Endothelial cell of umbilical vein (primary cell): ENCODE measurements at regions not wholly inside any gene's neighbourhood (a gene's known extent, or its start where the extent isn't known, plus 50 kb on each side); places are given as distances from the start of the nearest gene placed in this dataset.

Source experiments
- BruUV-seq: library from RNA; stranded (reverse); fragments of 400-500 nt; replicated peaks from 2 replicates; lab custom pipeline; 2021; lab: Mats Ljungman, UMichigan
- CTCF ChIA-PET: fragments of 300-600, 350-600 bp; sonication (Branson Sonifier 250); formaldehyde crosslinking; loops from one replicate; lab custom pipeline; 2021; ENCODE audit warnings: antibody characterized with exemption, inconsistent platforms; lab: Charles Lee
- POLR2A ChIA-PET: fragments of 300-600, 350-600 bp; sonication (Branson Sonifier 250); formaldehyde crosslinking; loops from one replicate; lab custom pipeline; 2021; ENCODE audit warnings: antibody characterized with exemption, inconsistent platforms; lab: Charles Lee
- DNase-seq: peaks from one replicate; pipeline ENCODE4 v3.0.0-alpha.2; 2011; ENCODE audit warnings: low read depth, low spot score
- FAIRE-seq: peaks from 2 replicates; lab custom pipeline; 2011; peaks lifted over from hg19 to GRCh38; lab: Jason Lieb, UNC
- H2AFZ ChIP-seq: 2 replicates; pipeline ENCODE4 v1.6.0; 2012; ENCODE audit warnings: low read depth, low read length, control low read depth, inconsistent platforms
- H3K27ac ChIP-seq: 2 replicates; pipeline ENCODE4 v1.5.1; 2011; ENCODE audit warnings: low read depth, mild to moderate bottlenecking, control low read depth, low read length, moderate library complexity; ENCODE audit not compliant: insufficient read depth
- H3K27me3 ChIP-seq, 2 experiments: 2 replicates each; pipeline versions ENCODE4 v1.6.0 to v1.6.1; 2011; ENCODE audit warnings: low read length in 2 of 2, mixed read lengths in 1 of 2; ENCODE audit not compliant: control insufficient read depth in 2 of 2, insufficient read depth in 2 of 2
- H3K36me3 ChIP-seq, 2 experiments: 2 replicates in 1 of 2; 3 replicates in 1 of 2; pipeline ENCODE4 v1.5.1; 2011; ENCODE audit warnings: low read length in 2 of 2, mild to moderate bottlenecking in 1 of 2, moderate library complexity in 1 of 2; ENCODE audit not compliant: control insufficient read depth in 2 of 2, insufficient read depth in 2 of 2; ENCODE audit errors: extremely low read depth in 1 of 2
- H3K4me1 ChIP-seq: 3 replicates; pipeline ENCODE4 v1.5.1; 2011; ENCODE audit warnings: mild to moderate bottlenecking, low read length; ENCODE audit not compliant: control insufficient read depth, insufficient read depth; ENCODE audit errors: extremely low read depth
- H3K4me2 ChIP-seq: 2 replicates; pipeline ENCODE4 v1.6.1; 2011; ENCODE audit warnings: low read length, control low read depth, mixed read lengths; ENCODE audit not compliant: insufficient read depth
- H3K4me3 ChIP-seq, 3 experiments: fragments of 200-600 bp in 1 of 3; sonication (generic), shearing (Covaris generic) in 1 of 3; replicated peaks in 1 of 3; 2 replicates each; pipeline ENCODE4 v1.5.1; 2011 to 2016; ENCODE audit warnings: control low read depth in 3 of 3, low read length in 3 of 3, mild to moderate bottlenecking in 2 of 3, inconsistent platforms in 1 of 3, low read depth in 1 of 3, moderate library complexity in 1 of 3; ENCODE audit not compliant: insufficient read depth in 1 of 3
- H3K79me2 ChIP-seq: 2 replicates; pipeline ENCODE4 v1.6.0; 2012; ENCODE audit warnings: low read length, inconsistent platforms; ENCODE audit not compliant: control insufficient read depth, insufficient read depth
- H3K9ac ChIP-seq: replicated peaks from 2 replicates; pipeline ENCODE3; 2011; ENCODE audit warnings: low read length, control low read depth; ENCODE audit not compliant: insufficient read depth; ENCODE audit errors: extremely low read depth
- H3K9me1 ChIP-seq: replicated peaks from 3 replicates; pipeline ENCODE4 v1.6.0; 2011; ENCODE audit warnings: mild to moderate bottlenecking, low read length; ENCODE audit not compliant: control insufficient read depth, insufficient read depth; ENCODE audit errors: extremely low read depth
- H3K9me3 ChIP-seq: replicated peaks from 2 replicates; pipeline ENCODE4 v1.5.1; 2012; ENCODE audit warnings: low read length, inconsistent platforms; ENCODE audit not compliant: control insufficient read depth, insufficient read depth
- H4K20me1 ChIP-seq: replicated peaks from 2 replicates; pipeline ENCODE3; 2011; ENCODE audit warnings: mild to moderate bottlenecking, low read length; ENCODE audit not compliant: control insufficient read depth, insufficient read depth; ENCODE audit errors: extremely low read depth
- EZH2 ChIP-seq: IDR thresholded peaks from 2 replicates; pipeline ENCODE4 v1.6.1; 2012; ENCODE audit warnings: borderline replicate concordance, low read depth, mild to moderate bottlenecking, moderate library complexity, low read length, inconsistent platforms; ENCODE audit not compliant: severe bottlenecking
- FOS ChIP-seq: IDR thresholded peaks from 2 replicates; pipeline ENCODE4 v1.6.1; 2011; ENCODE audit warnings: mild to moderate bottlenecking, low read length, moderate library complexity, borderline replicate concordance; ENCODE audit not compliant: insufficient read depth
- GATA2 ChIP-seq: IDR thresholded peaks from 2 replicates; pipeline ENCODE4 v1.7.0; 2011; ENCODE audit warnings: low read depth, mild to moderate bottlenecking, moderate library complexity, mixed read lengths, low read length; ENCODE audit not compliant: insufficient read length, insufficient read depth
- JUN ChIP-seq: IDR thresholded peaks from 2 replicates; pipeline ENCODE4 v1.6.1; 2011; ENCODE audit warnings: borderline replicate concordance, low read depth; ENCODE audit not compliant: insufficient read length, insufficient read depth
- MYC ChIP-seq: IDR thresholded peaks from one replicate; pipeline ENCODE4 v1.6.1; 2011; ENCODE audit warnings: mild to moderate bottlenecking, low read depth, low read length
- POLR2A ChIP-seq: IDR thresholded peaks from 2 replicates; pipeline ENCODE4 v1.6.1; 2012; ENCODE audit warnings: low read depth, mild to moderate bottlenecking, control low read depth, low read length
- POLR2AphosphoS5 ChIP-seq: IDR thresholded peaks from 2 replicates; pipeline ENCODE4 v1.6.1; 2012; ENCODE audit warnings: low read depth, mild to moderate bottlenecking, control low read depth, low read length, moderate library complexity; ENCODE audit not compliant: insufficient read depth
- dilution Hi-C: fragments of 300-500 bp; cut with MboI; formaldehyde crosslinking; loops from one replicate; pipeline ENCODE4 v1.15.0; 2019; ENCODE audit warnings: low sequenced_read_pairs; ENCODE audit not compliant: extremely low pct_ligation_motif_present
- intact Hi-C: fragments of 100-400 bp; cut with micrococcal nuclease; formaldehyde crosslinking; loops from one replicate; pipeline ENCODE4 v1.10.0; 2022
- TF ChIP-seq, protein P1 (sequence below), 2 donors: IDR thresholded peaks; 1 replicate in 1 of 2; 2 replicates in 1 of 2; pipeline ENCODE4 v1.5.1; 2011; ENCODE audit warnings: low read length in 2 of 2, mild to moderate bottlenecking in 2 of 2, moderate library complexity in 2 of 2, control low read depth in 1 of 2, inconsistent platforms in 1 of 2, low read depth in 1 of 2; ENCODE audit not compliant: insufficient read depth in 1 of 2; ENCODE audit errors: extremely low read depth in 1 of 2
- TF ChIP-seq, protein P2 (sequence below): IDR thresholded peaks from 2 replicates; pipeline ENCODE4 v1.6.1; 2011; ENCODE audit not compliant: insufficient read depth, insufficient read length

DNA sequence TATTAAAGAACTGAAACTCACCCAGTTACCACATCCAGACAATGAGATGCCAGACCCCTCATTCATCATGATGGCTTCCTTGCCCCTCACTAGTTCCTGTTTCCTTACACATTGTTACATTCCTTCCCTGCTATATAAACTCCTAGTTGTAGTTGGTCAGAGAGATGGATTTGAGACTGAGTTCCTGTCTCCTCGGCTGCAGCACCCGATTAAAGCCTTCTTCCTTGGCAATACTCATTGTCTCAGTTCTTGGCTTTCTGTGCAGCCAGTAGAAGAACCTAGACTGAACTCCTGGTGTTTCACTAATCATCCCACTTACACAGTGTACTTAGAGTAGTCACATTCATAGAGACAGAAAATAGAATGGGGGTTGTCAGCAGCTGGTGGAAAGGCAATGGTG lies 324.7 kb downstream of the TRIML1 start:
- CTCF ChIA-PET, result no interaction called here
- no peaks in the 10 kb centered on the region for H3K27me3 ChIP-seq
- DNase-seq (no peak), FAIRE-seq (no peak)
- no peaks in the 10 kb centered on the region for H3K4me1 ChIP-seq
- BruUV-seq, result no TSS peak
- POLR2A ChIA-PET, result no interaction called here
- peaks cover 8% of the 10 kb centered on the region for H3K9me3 ChIP-seq
- H3K79me2 ChIP-seq, result no peaks in the 10 kb centered on the region
- no peaks in the 10 kb centered on the region for H4K20me1 ChIP-seq
- no peaks in the 10 kb centered on the region for H3K36me3 ChIP-seq
- dilution Hi-C loops, result no loop called here
- no peak overlapping the region for H3K4me2 ChIP-seq
- no peak overlapping the region for H3K4me3 ChIP-seq
- no peak for TF ChIP-seq MYC
- no peak for TF ChIP-seq GATA2
- TF ChIP-seq, protein P1, sequence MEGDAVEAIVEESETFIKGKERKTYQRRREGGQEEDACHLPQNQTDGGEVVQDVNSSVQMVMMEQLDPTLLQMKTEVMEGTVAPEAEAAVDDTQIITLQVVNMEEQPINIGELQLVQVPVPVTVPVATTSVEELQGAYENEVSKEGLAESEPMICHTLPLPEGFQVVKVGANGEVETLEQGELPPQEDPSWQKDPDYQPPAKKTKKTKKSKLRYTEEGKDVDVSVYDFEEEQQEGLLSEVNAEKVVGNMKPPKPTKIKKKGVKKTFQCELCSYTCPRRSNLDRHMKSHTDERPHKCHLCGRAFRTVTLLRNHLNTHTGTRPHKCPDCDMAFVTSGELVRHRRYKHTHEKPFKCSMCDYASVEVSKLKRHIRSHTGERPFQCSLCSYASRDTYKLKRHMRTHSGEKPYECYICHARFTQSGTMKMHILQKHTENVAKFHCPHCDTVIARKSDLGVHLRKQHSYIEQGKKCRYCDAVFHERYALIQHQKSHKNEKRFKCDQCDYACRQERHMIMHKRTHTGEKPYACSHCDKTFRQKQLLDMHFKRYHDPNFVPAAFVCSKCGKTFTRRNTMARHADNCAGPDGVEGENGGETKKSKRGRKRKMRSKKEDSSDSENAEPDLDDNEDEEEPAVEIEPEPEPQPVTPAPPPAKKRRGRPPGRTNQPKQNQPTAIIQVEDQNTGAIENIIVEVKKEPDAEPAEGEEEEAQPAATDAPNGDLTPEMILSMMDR (IDR thresholded peaks at IDR 0.05; ENCODE audit: extremely low read depth in 1 of 2, insufficient read depth in 1 of 2, low read depth in 1 of 2, low read length in 2 of 2), result no peak
- no peak for TF ChIP-seq POLR2AphosphoS5
- TF ChIP-seq, protein P2, sequence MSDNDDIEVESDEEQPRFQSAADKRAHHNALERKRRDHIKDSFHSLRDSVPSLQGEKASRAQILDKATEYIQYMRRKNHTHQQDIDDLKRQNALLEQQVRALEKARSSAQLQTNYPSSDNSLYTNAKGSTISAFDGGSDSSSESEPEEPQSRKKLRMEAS, result no peak
- no peak for TF ChIP-seq FOS
- TF ChIP-seq JUN, result no peak
- TF ChIP-seq EZH2, result no peak
- no peak for TF ChIP-seq POLR2A
- no peak overlapping the region for H3K27ac ChIP-seq
- no peak overlapping the region for H3K9ac ChIP-seq
- no peaks in the 10 kb centered on the region for H3K9me1 ChIP-seq
- intact Hi-C loops, result no loop called here
- no peak overlapping the region for H2AFZ ChIP-seq
